NCI-H82 (cell line): ENCODE measurements at regions not wholly inside any gene's neighbourhood (a gene's known extent, or its start where the extent isn't known, plus 50 kb on each side); places are given as distances from the start of the nearest gene placed in this dataset.
"Not testable (repeated sequence)": the region's sequence is repeated elsewhere in the genome, so short reads cannot be mapped to it uniquely, and the experiment has no call there.

Experiments
- DNase-seq: peaks from one replicate; lab custom pipeline; 2025; lab: John Stamatoyannopoulos, UW

GRCh38 chr3:176074096-176074495 lies 1123.2 kb downstream of the TBL1XR1 start:
- no peak for DNase-seq

- no peak for DNase-seq
These were observed 1125.3 kb downstream of the TBL1XR1 start for GRCh38 chr3:176071943-176072342.

- DNase-seq: no peak
These were observed 1128.5 kb downstream of the TBL1XR1 start for GRCh38 chr3:176068750-176069149.

GRCh38 chr3:176058856-176059255 lies 1138.4 kb downstream of the TBL1XR1 start:
- DNase-seq: no peak

- no peak for DNase-seq
These were observed 1141.4 kb downstream of the TBL1XR1 start for GRCh38 chr3:176055836-176056235.

GRCh38 chr3:176051766-176052165 lies 1145.5 kb downstream of the TBL1XR1 start:
- DNase-seq: no peak

- DNase-seq: no peak
These were observed 1150.6 kb downstream of the TBL1XR1 start for GRCh38 chr3:176046703-176047102.

- DNase-seq: no peak
These were observed 1155.5 kb downstream of the TBL1XR1 start for GRCh38 chr3:176041812-176042211.

- DNase-seq: no peak
These were observed 1156.1 kb downstream of the TBL1XR1 start for GRCh38 chr3:176041185-176041584.

- DNase-seq: no peak
These were observed 1159.6 kb downstream of the TBL1XR1 start for GRCh38 chr3:176037636-176038035.

- DNase-seq: no peak
These were observed 1165.2 kb downstream of the TBL1XR1 start for GRCh38 chr3:176032043-176032442.

- DNase-seq: not testable (repeated sequence)
These were observed 1157.1 kb downstream of the NAALADL2 start for GRCh38 chr3:176016203-176016602.

- DNase-seq: not testable (repeated sequence)
These were observed 1156.1 kb downstream of the NAALADL2 start for GRCh38 chr3:176015228-176015627.

GRCh38 chr3:176009256-176009655 lies 1150.1 kb downstream of the NAALADL2 start:
- DNase-seq: no peak

- DNase-seq: peak; percentile 65
These were observed 1146.4 kb downstream of the NAALADL2 start for GRCh38 chr3:176005564-176005963.

- peak; percentile 55 for DNase-seq
These were observed 1130.0 kb downstream of the NAALADL2 start for GRCh38 chr3:175989161-175989560.

GRCh38 chr3:175988401-175988800 lies 1129.3 kb downstream of the NAALADL2 start:
- no peak for DNase-seq

- no peak for DNase-seq
These were observed 1126.6 kb downstream of the NAALADL2 start for GRCh38 chr3:175985781-175986180.

- DNase-seq: no peak
These were observed 1124.2 kb downstream of the NAALADL2 start for GRCh38 chr3:175983379-175983778.

- DNase-seq: no peak
These were observed 1121.5 kb downstream of the NAALADL2 start for GRCh38 chr3:175980486-175981090.

GRCh38 chr3:175977968-175978752 lies 1119.0 kb downstream of the NAALADL2 start:
- no peak for DNase-seq

GRCh38 chr3:175969456-175969855 lies 1110.3 kb downstream of the NAALADL2 start:
- DNase-seq: no peak

GRCh38 chr3:175965036-175965435 lies 1105.9 kb downstream of the NAALADL2 start:
- DNase-seq: no peak

GRCh38 chr3:175957427-175957826 lies 1098.3 kb downstream of the NAALADL2 start:
- DNase-seq: peak; percentile 41
